GM21360 (cell line): ENCODE measurements at regions not wholly inside any gene's neighbourhood (a gene's known extent, or its start where the extent isn't known, plus 50 kb on each side); places are given as distances from the start of the nearest gene placed in this dataset.

ENCODE experiments used
- ATAC-seq: cut with Tn5 transposase; IDR thresholded peaks from one replicate; pipeline ENCODE4 v1.9.1; 2021; ENCODE audit warnings: mild to moderate bottlenecking, moderate library complexity; ENCODE audit not compliant: unreplicated experiment

- peak; percentile 89 for ATAC-seq
Measured at GRCh38 chr5:124920909-124921666, 174.6 kb upstream of the ZNF608 start.

- ATAC-seq: peak; percentile 5
Measured at GRCh38 chr5:124921694-124922093, 175.3 kb upstream of the ZNF608 start.

- no peak for ATAC-seq
Measured at GRCh38 chr5:124922255-124922975, 176.0 kb upstream of the ZNF608 start.

- no peak for ATAC-seq
Measured at GRCh38 chr5:124923131-124923530, 176.7 kb upstream of the ZNF608 start.

GRCh38 chr5:124924729-124925128 is 178.3 kb upstream of the ZNF608 start:
- no peak for ATAC-seq

GRCh38 chr5:124927735-124928134 is 181.3 kb upstream of the ZNF608 start:
- no peak for ATAC-seq

GRCh38 chr5:124929000-124929399 is 182.6 kb upstream of the ZNF608 start:
- ATAC-seq: no peak

GRCh38 chr5:124932791-124933600 is 186.6 kb upstream of the ZNF608 start:
- no peak for ATAC-seq

GRCh38 chr5:124935065-124935464 is 188.6 kb upstream of the ZNF608 start:
- peak; percentile 72 for ATAC-seq

- ATAC-seq: peak; percentile 49
Measured at GRCh38 chr5:124936626-124936933, 190.1 kb upstream of the ZNF608 start.

- ATAC-seq: no peak
Measured at GRCh38 chr5:124941051-124942049, 194.9 kb upstream of the ZNF608 start.

GRCh38 chr5:124948062-124948753 is 201.8 kb upstream of the ZNF608 start:
- no peak for ATAC-seq

GRCh38 chr5:124948754-124949275 is 202.4 kb upstream of the ZNF608 start:
- ATAC-seq: no peak

GRCh38 chr5:124949862-124950261 is 203.4 kb upstream of the ZNF608 start:
- ATAC-seq: no peak

- ATAC-seq: no peak
Measured at GRCh38 chr5:124951105-124951504, 204.7 kb upstream of the ZNF608 start.

GRCh38 chr5:124951661-124952060 is 205.2 kb upstream of the ZNF608 start:
- ATAC-seq: peak; percentile 52

GRCh38 chr5:124952079-124952478 is 205.6 kb upstream of the ZNF608 start:
- ATAC-seq: peak; percentile 93

GRCh38 chr5:124952566-124952965 is 206.1 kb upstream of the ZNF608 start:
- ATAC-seq: peak; percentile 56

- ATAC-seq: no peak
Measured at GRCh38 chr5:124954784-124955183, 208.3 kb upstream of the ZNF608 start.
